GM18909 (cell line): ENCODE measurements at regions not wholly inside any gene's neighbourhood (a gene's known extent, or its start where the extent isn't known, plus 50 kb on each side); places are given as distances from the start of the nearest gene placed in this dataset.
A peak's percentile ranks its signal among the peaks of the same experiment; 100 is the strongest.

Experiments used
- ATAC-seq: cut with Tn5 transposase; IDR thresholded peaks from one replicate; pipeline ENCODE4 v1.9.1; 2021; ENCODE audit warnings: mild to moderate bottlenecking; ENCODE audit not compliant: unreplicated experiment, poor library complexity

- ATAC-seq: no peak
Observed at GRCh38 chr2:42918041-42918440, 125.7 kb upstream of the HAAO start.

GRCh38 chr2:42917425-42917927 lies 125.1 kb upstream of the HAAO start:
- no peak for ATAC-seq

- no peak for ATAC-seq
Observed at GRCh38 chr2:42916324-42916723, 123.9 kb upstream of the HAAO start.

- ATAC-seq: no peak
Observed at GRCh38 chr2:42914860-42915259, 122.5 kb upstream of the HAAO start.

GRCh38 chr2:42914314-42914713 lies 121.9 kb upstream of the HAAO start:
- no peak for ATAC-seq

GRCh38 chr2:42913280-42913878 lies 121.0 kb upstream of the HAAO start:
- no peak for ATAC-seq

- ATAC-seq: no peak
Observed at GRCh38 chr2:42910645-42911405, 118.4 kb upstream of the HAAO start.

GRCh38 chr2:42909966-42910365 lies 117.6 kb upstream of the HAAO start:
- ATAC-seq: no peak

GRCh38 chr2:42908518-42909200 lies 116.3 kb upstream of the HAAO start:
- ATAC-seq: no peak

- ATAC-seq: no peak
Observed at GRCh38 chr2:42907835-42908234, 115.5 kb upstream of the HAAO start.

- ATAC-seq: peak; percentile 49
Observed at GRCh38 chr2:42906557-42907411, 114.4 kb upstream of the HAAO start.

GRCh38 chr2:42906111-42906556 lies 113.8 kb upstream of the HAAO start:
- no peak for ATAC-seq

- no peak for ATAC-seq
Observed at GRCh38 chr2:42905341-42906110, 113.1 kb upstream of the HAAO start.

- ATAC-seq: no peak
Observed at GRCh38 chr2:42904576-42904876, 112.1 kb upstream of the HAAO start.

GRCh38 chr2:42903821-42904575 lies 111.6 kb upstream of the HAAO start:
- ATAC-seq: no peak

GRCh38 chr2:42902939-42903709 lies 110.7 kb upstream of the HAAO start:
- ATAC-seq: no peak

- ATAC-seq: no peak
Observed at GRCh38 chr2:42901076-42901640, 108.8 kb upstream of the HAAO start.

GRCh38 chr2:42900289-42900891 lies 108.0 kb upstream of the HAAO start:
- ATAC-seq: no peak
